GM12878 (cell line): ENCODE measurements at regions not wholly inside any gene's neighbourhood (a gene's known extent, or its start where the extent isn't known, plus 50 kb on each side); places are given as distances from the start of the nearest gene placed in this dataset.
A peak's percentile ranks its signal among the peaks of the same experiment; 100 is the strongest.

ENCODE experiments used
- EP300 ChIP-seq, 2 experiments: fragments of 150-350 bp in 1 of 2; IDR thresholded peaks; 2 replicates each; pipeline ENCODE4 v1.6.1; 2011 to 2012; ENCODE audit warnings: low read depth in 2 of 2, low read length in 2 of 2, borderline replicate concordance in 1 of 2, improper control_type of control experiment in 1 of 2, inconsistent platforms in 1 of 2; ENCODE audit not compliant: control insufficient read depth in 1 of 2
- FOS ChIP-seq: IDR thresholded peaks from 3 replicates; pipeline ENCODE4 v1.6.1; 2011; ENCODE audit warnings: borderline replicate concordance; ENCODE audit not compliant: insufficient read length; ENCODE audit errors: extremely low read depth
- GATAD2B ChIP-seq: fragments of 450-650 bp; conservative IDR thresholded peaks from 2 replicates; pipeline ENCODE4 v1.6.1; 2017; ENCODE audit warnings: low read depth, mild to moderate bottlenecking, moderate library complexity
- JUNB ChIP-seq: IDR thresholded peaks from 2 replicates; pipeline ENCODE4 v1.6.1; 2016; ENCODE audit warnings: antibody characterized with exemption, mild to moderate bottlenecking
- KAT2A ChIP-seq: conservative IDR thresholded peaks from 2 replicates; pipeline ENCODE4 v1.6.1; 2011; ENCODE audit warnings: low read depth, low read length; ENCODE audit not compliant: control insufficient read depth
- LARP7 ChIP-seq: fragments of 450-650 bp; IDR thresholded peaks from 2 replicates; pipeline ENCODE4 v1.6.1; 2017; ENCODE audit warnings: mild to moderate bottlenecking
- MEF2B ChIP-seq: fragments of 450-650 bp; IDR thresholded peaks from 2 replicates; pipeline ENCODE4 v1.6.1; 2018; ENCODE audit warnings: mild to moderate bottlenecking, moderate library complexity; ENCODE audit not compliant: partially characterized antibody, poor library complexity, severe bottlenecking
- MTA3 ChIP-seq: IDR thresholded peaks from 2 replicates; pipeline ENCODE4 v1.6.1; 2012; ENCODE audit warnings: low read length, inconsistent platforms, borderline replicate concordance
- NFYA ChIP-seq: IDR thresholded peaks from 2 replicates; pipeline ENCODE4 v1.6.1; 2011; ENCODE audit warnings: low read depth, mild to moderate bottlenecking, low read length, improper control_type of control experiment, borderline replicate concordance
- NR2F1 ChIP-seq: fragments of 450-650 bp; conservative IDR thresholded peaks from 2 replicates; pipeline ENCODE4 v1.6.1; 2017; ENCODE audit warnings: mild to moderate bottlenecking
- POLR2A ChIP-seq: IDR thresholded peaks from 2 replicates; pipeline ENCODE4 v1.6.1; 2011; ENCODE audit warnings: low read depth, mild to moderate bottlenecking, low read length
- POLR2AphosphoS2 ChIP-seq: IDR thresholded peaks from 2 replicates; pipeline ENCODE4 v1.6.1; 2011; ENCODE audit warnings: low read depth, mild to moderate bottlenecking, low read length, improper control_type of control experiment, moderate library complexity
- POLR2AphosphoS5 ChIP-seq: IDR thresholded peaks from 2 replicates; pipeline ENCODE4 v1.6.1; 2011; ENCODE audit warnings: mild to moderate bottlenecking, low read length, inconsistent platforms
- ZNF207 ChIP-seq: fragments of 450-650 bp; IDR thresholded peaks from 2 replicates; pipeline ENCODE4 v1.6.1; 2014; ENCODE audit warnings: antibody characterized with exemption, mild to moderate bottlenecking, borderline replicate concordance
- TF ChIP-seq, protein P1 (sequence below): fragments of 450-650 bp; IDR thresholded peaks from 2 replicates; pipeline ENCODE4 v1.6.1; 2017; ENCODE audit warnings: mild to moderate bottlenecking, moderate library complexity
- TF ChIP-seq, protein P2 (sequence below): IDR thresholded peaks from 2 replicates; pipeline ENCODE4 v1.6.1; 2011; ENCODE audit warnings: borderline replicate concordance, low read depth, mild to moderate bottlenecking, moderate library complexity, mixed read lengths, low read length; ENCODE audit not compliant: insufficient read depth; ENCODE audit errors: extremely low read length
- TF ChIP-seq, protein P3 (sequence below): fragments of 450-650 bp; conservative IDR thresholded peaks from 2 replicates; pipeline ENCODE4 v1.6.1; 2017; ENCODE audit warnings: mild to moderate bottlenecking, moderate library complexity
- TF ChIP-seq, protein P4 (sequence below): IDR thresholded peaks from 2 replicates; pipeline ENCODE4 v1.6.1; 2012; ENCODE audit warnings: low read length, inconsistent platforms
- TF ChIP-seq, protein P5 (sequence below): fragments of 450-650 bp; IDR thresholded peaks from 2 replicates; pipeline ENCODE4 v1.6.1; 2017; ENCODE audit warnings: mild to moderate bottlenecking, moderate library complexity

DNA sequence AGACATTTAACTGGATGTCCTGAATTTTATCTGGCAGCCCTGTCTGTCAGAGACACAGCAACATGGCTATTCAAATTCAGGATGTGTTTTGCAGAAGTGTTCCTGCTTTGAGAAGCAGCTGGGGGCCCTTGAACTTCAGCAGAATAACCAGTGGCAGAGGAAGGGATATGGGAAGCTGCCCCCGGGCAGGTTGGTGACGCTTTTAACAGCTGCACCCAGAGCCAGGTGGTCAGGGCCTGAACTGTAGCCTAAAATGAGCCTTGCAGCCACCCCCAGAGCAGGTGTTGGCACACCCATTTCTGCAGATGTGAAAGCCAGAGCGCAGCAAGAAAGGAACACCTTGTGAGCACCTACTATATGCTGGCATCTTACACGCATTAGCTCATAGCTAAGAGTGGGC lies 128.7 kb upstream of the BOD1 start (continued):
- TF ChIP-seq KAT2A (no peak), MTA3 (no peak), FOS (no peak), LARP7 (no peak), MEF2B (peak; percentile 28), ZNF207 (no peak), JUNB (no peak), NFYA (no peak), EP300 (IDR thresholded peaks at IDR 0.05; ENCODE audit: borderline replicate concordance in 1 of 2, control insufficient read depth in 1 of 2, low read depth in 2 of 2, low read length in 2 of 2) (no peak; a peak in 1 of 4 replicates), POLR2A (no peak), POLR2AphosphoS5 (no peak), POLR2AphosphoS2 (no peak), GATAD2B (no peak), NR2F1 (no peak)
- TF ChIP-seq, protein P1, sequence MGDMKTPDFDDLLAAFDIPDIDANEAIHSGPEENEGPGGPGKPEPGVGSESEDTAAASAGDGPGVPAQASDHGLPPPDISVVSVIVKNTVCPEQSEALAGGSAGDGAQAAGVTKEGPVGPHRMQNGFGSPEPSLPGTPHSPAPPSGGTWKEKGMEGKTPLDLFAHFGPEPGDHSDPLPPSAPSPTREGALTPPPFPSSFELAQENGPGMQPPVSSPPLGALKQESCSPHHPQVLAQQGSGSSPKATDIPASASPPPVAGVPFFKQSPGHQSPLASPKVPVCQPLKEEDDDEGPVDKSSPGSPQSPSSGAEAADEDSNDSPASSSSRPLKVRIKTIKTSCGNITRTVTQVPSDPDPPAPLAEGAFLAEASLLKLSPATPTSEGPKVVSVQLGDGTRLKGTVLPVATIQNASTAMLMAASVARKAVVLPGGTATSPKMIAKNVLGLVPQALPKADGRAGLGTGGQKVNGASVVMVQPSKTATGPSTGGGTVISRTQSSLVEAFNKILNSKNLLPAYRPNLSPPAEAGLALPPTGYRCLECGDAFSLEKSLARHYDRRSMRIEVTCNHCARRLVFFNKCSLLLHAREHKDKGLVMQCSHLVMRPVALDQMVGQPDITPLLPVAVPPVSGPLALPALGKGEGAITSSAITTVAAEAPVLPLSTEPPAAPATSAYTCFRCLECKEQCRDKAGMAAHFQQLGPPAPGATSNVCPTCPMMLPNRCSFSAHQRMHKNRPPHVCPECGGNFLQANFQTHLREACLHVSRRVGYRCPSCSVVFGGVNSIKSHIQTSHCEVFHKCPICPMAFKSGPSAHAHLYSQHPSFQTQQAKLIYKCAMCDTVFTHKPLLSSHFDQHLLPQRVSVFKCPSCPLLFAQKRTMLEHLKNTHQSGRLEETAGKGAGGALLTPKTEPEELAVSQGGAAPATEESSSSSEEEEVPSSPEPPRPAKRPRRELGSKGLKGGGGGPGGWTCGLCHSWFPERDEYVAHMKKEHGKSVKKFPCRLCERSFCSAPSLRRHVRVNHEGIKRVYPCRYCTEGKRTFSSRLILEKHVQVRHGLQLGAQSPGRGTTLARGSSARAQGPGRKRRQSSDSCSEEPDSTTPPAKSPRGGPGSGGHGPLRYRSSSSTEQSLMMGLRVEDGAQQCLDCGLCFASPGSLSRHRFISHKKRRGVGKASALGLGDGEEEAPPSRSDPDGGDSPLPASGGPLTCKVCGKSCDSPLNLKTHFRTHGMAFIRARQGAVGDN, result no peak
- TF ChIP-seq, protein P2, sequence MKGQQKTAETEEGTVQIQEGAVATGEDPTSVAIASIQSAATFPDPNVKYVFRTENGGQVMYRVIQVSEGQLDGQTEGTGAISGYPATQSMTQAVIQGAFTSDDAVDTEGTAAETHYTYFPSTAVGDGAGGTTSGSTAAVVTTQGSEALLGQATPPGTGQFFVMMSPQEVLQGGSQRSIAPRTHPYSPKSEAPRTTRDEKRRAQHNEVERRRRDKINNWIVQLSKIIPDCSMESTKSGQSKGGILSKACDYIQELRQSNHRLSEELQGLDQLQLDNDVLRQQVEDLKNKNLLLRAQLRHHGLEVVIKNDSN, result no peak
- TF ChIP-seq, protein P3, sequence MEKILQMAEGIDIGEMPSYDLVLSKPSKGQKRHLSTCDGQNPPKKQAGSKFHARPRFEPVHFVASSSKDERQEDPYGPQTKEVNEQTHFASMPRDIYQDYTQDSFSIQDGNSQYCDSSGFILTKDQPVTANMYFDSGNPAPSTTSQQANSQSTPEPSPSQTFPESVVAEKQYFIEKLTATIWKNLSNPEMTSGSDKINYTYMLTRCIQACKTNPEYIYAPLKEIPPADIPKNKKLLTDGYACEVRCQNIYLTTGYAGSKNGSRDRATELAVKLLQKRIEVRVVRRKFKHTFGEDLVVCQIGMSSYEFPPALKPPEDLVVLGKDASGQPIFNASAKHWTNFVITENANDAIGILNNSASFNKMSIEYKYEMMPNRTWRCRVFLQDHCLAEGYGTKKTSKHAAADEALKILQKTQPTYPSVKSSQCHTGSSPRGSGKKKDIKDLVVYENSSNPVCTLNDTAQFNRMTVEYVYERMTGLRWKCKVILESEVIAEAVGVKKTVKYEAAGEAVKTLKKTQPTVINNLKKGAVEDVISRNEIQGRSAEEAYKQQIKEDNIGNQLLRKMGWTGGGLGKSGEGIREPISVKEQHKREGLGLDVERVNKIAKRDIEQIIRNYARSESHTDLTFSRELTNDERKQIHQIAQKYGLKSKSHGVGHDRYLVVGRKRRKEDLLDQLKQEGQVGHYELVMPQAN, result no peak
- TF ChIP-seq, protein P4, sequence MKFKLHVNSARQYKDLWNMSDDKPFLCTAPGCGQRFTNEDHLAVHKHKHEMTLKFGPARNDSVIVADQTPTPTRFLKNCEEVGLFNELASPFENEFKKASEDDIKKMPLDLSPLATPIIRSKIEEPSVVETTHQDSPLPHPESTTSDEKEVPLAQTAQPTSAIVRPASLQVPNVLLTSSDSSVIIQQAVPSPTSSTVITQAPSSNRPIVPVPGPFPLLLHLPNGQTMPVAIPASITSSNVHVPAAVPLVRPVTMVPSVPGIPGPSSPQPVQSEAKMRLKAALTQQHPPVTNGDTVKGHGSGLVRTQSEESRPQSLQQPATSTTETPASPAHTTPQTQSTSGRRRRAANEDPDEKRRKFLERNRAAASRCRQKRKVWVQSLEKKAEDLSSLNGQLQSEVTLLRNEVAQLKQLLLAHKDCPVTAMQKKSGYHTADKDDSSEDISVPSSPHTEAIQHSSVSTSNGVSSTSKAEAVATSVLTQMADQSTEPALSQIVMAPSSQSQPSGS, result 0 out of 2 replicates have a peak, but pooled peaks have one; percentile 14
- TF ChIP-seq, protein P5, sequence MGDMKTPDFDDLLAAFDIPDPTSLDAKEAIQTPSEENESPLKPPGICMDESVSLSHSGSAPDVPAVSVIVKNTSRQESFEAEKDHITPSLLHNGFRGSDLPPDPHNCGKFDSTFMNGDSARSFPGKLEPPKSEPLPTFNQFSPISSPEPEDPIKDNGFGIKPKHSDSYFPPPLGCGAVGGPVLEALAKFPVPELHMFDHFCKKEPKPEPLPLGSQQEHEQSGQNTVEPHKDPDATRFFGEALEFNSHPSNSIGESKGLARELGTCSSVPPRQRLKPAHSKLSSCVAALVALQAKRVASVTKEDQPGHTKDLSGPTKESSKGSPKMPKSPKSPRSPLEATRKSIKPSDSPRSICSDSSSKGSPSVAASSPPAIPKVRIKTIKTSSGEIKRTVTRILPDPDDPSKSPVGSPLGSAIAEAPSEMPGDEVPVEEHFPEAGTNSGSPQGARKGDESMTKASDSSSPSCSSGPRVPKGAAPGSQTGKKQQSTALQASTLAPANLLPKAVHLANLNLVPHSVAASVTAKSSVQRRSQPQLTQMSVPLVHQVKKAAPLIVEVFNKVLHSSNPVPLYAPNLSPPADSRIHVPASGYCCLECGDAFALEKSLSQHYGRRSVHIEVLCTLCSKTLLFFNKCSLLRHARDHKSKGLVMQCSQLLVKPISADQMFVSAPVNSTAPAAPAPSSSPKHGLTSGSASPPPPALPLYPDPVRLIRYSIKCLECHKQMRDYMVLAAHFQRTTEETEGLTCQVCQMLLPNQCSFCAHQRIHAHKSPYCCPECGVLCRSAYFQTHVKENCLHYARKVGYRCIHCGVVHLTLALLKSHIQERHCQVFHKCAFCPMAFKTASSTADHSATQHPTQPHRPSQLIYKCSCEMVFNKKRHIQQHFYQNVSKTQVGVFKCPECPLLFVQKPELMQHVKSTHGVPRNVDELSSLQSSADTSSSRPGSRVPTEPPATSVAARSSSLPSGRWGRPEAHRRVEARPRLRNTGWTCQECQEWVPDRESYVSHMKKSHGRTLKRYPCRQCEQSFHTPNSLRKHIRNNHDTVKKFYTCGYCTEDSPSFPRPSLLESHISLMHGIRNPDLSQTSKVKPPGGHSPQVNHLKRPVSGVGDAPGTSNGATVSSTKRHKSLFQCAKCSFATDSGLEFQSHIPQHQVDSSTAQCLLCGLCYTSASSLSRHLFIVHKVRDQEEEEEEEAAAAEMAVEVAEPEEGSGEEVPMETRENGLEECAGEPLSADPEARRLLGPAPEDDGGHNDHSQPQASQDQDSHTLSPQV, result no peak
